HEK293T (cell line): ENCODE measurements at regions not wholly inside any gene's neighbourhood (a gene's known extent, or its start where the extent isn't known, plus 50 kb on each side); places are given as distances from the start of the nearest gene placed in this dataset.

ENCODE experiments used
- ARNT ChIP-seq: fragments of 450-650 bp; IDR thresholded peaks from 2 replicates; pipeline ENCODE4 v1.6.1; 2017; ENCODE audit warnings: mild to moderate bottlenecking
- BHLHE40 ChIP-seq: fragments of 450-650 bp; IDR thresholded peaks from 2 replicates; pipeline ENCODE4 v1.6.1; 2016; ENCODE audit warnings: mild to moderate bottlenecking, moderate library complexity, borderline replicate concordance
- ELF4 ChIP-seq: fragments of 450-650 bp; IDR thresholded peaks from 2 replicates; pipeline ENCODE4 v1.6.1; 2017; ENCODE audit warnings: antibody characterized with exemption
- FOXA1 ChIP-seq: fragments of 450-650 bp; IDR thresholded peaks from 2 replicates; pipeline ENCODE4 v1.6.1; 2016; ENCODE audit warnings: mild to moderate bottlenecking
- FOXK2 ChIP-seq: fragments of 450-650 bp; IDR thresholded peaks from 2 replicates; pipeline ENCODE4 v1.6.1; 2016; ENCODE audit warnings: mild to moderate bottlenecking
- FOXM1 ChIP-seq: fragments of 450-650 bp; IDR thresholded peaks from 2 replicates; pipeline ENCODE4 v1.6.1; 2017; ENCODE audit warnings: mild to moderate bottlenecking, borderline replicate concordance
- HDGF ChIP-seq: fragments of 450-650 bp; IDR thresholded peaks from 2 replicates; pipeline ENCODE4 v1.6.1; 2017; ENCODE audit warnings: antibody characterized with exemption, borderline replicate concordance
- L3MBTL2 ChIP-seq: fragments of 450-650 bp; conservative IDR thresholded peaks from 2 replicates; pipeline ENCODE4 v1.6.1; 2016; ENCODE audit warnings: mild to moderate bottlenecking
- PKNOX1 ChIP-seq: fragments of 450-650 bp; IDR thresholded peaks from 2 replicates; pipeline ENCODE4 v1.6.1; 2016
- SP1 ChIP-seq: fragments of 450-650 bp; IDR thresholded peaks from 2 replicates; pipeline ENCODE4 v1.6.1; 2017
- SUZ12 ChIP-seq: fragments of 450-650 bp; IDR thresholded peaks from 2 replicates; pipeline ENCODE4 v1.6.1; 2016; ENCODE audit warnings: mild to moderate bottlenecking
- TARDBP ChIP-seq: fragments of 450-650 bp; IDR thresholded peaks from 2 replicates; pipeline ENCODE4 v1.6.1; 2016
- ZNF384 ChIP-seq: fragments of 450-650 bp; IDR thresholded peaks from 2 replicates; pipeline ENCODE4 v1.6.1; 2016

GRCh38 chr10:88120599-88121333 is 257.3 kb downstream of the PTEN start:
- TF ChIP-seq ARNT: no peak
- TF ChIP-seq BHLHE40: no peak
- TF ChIP-seq SP1: no peak
- no peak for TF ChIP-seq HDGF
- no peak for TF ChIP-seq ELF4
- TF ChIP-seq L3MBTL2: no peak
- TF ChIP-seq FOXK2: no peak
- no peak for TF ChIP-seq ZNF384
- no peak for TF ChIP-seq TARDBP
- TF ChIP-seq FOXA1: no peak
- no peak for TF ChIP-seq SUZ12
- TF ChIP-seq PKNOX1: no peak
- no peak for TF ChIP-seq FOXM1
